ENCODE measurements at regions not wholly inside any gene's neighbourhood (a gene's known extent, or its start where the extent isn't known, plus 50 kb on each side); places are given as distances from the start of the nearest gene placed in this dataset.
"Not testable (repeated sequence)": the region's sequence is repeated elsewhere in the genome, so short reads cannot be mapped to it uniquely, and the experiment has no call there.

DNA sequence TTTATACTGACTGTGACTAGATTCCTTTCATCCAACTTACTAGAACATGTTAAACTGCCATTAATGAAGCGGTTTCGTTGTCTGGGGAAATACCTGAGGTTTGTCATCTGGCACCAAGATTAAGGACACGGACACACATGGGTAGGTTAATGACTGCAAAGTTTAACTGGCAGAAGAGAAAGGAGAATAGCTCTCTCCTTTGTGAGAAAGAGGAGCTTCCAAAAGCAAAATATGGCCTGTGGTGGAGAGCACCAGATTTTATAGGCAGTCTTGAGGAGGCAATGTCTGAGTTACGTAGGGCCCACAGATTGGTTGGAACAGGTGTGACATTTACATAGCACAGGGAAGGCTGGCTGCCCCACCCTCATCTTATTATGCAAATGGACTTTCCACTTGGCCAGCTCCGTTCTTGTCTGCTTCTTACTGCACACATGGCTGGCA lies 1193.0 kb upstream of the CELF2 start:
- DNase-seq (ENCODE audit: low read depth) = no peak

DNA sequence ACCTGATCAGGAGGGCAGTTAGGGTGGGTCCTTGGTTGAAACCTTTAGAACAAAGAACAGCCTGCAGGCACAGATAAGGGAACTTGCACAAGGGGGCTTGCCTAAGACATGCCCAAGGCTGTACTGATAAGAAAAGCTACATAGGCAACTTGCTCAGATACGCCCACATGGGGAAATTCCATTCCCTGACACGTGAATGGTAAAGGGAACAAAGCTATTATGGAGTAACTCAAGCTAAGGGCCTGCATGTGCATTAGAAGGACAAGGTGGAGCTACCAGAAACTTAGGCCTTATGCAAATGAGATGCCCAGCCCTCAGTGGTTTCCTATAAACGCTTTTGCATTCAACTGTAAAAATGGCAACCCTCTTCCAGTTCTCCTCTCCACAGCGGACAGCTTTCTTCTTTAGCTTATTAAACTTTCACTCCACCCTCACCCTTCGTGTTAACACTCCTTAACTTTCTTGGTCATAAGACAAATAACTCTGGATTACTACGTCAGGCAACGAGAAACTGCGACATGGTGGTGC lies 1192.1 kb upstream of the CELF2 start:
- DNase-seq (ENCODE audit: low read depth) = no peak

GRCh38 chr10:9828110-9828509 lies 1189.6 kb upstream of the CELF2 start:
- DNase-seq (ENCODE audit: low read depth) = no peak

- no peak for DNase-seq (ENCODE audit: low read depth)
These were observed 1183.7 kb upstream of the CELF2 start for GRCh38 chr10:9833942-9834341.

GRCh38 chr10:9834434-9834833 lies 1183.2 kb upstream of the CELF2 start:
- no peak for DNase-seq (ENCODE audit: low read depth)

DNA sequence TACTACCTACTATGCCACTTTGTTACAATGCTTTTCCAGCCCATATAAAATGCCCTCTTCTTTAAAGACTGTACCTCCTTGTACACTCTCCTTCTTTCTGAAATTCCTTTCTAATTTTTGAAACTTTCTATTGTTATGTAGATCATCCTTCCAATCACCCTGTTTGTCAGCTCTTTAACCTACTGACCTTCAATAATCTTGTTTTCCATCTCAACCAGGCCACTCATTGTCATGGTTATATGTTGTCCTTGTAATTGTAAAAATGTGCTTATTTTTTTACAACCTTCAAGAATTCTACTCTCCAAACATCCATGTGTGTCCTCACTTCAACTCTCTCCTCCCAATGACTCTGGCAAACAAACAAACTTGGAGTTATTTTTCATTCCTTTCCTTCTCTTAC lies 1172.6 kb upstream of the CELF2 start:
- no peak for DNase-seq (ENCODE audit: low read depth)

DNA sequence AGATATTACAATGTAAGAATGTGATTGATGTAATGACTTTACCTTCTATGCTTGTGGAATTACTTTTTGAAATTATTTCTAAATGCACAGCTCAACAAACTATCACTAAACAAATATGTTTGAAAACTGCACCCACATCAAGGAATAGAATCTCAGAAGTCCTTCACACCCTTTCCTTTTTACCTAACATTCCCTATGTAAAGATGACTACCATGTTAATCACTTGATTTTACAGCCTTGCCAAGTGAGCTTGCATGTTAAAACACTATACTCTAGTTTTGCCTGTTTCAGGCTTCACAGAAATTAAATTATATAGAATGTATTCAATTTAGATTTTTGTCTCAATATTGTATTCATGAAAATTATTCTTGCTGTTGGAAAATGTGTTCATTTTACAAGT lies 1169.4 kb upstream of the CELF2 start:
- no peak for DNase-seq (ENCODE audit: low read depth)

DNA sequence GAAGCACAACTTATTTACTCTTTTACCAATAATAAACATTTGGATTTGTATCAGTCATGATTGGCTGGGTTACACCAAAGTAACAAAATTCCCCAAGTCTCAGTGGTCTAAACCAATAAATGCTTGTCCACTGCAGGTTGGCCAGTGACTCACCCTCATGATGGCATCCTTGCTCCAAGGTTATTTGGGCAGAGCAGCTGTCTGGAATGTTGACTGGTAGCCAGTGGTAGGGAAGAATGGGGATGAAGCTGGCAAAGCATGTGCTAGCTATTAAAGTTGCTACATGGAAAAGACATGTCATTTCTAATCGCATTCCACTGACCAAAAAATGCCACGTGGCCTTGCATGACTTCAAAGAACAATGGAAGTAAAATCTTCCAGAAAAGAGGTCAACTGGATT lies 1168.7 kb upstream of the CELF2 start:
- no peak for DNase-seq (ENCODE audit: low read depth)

DNA sequence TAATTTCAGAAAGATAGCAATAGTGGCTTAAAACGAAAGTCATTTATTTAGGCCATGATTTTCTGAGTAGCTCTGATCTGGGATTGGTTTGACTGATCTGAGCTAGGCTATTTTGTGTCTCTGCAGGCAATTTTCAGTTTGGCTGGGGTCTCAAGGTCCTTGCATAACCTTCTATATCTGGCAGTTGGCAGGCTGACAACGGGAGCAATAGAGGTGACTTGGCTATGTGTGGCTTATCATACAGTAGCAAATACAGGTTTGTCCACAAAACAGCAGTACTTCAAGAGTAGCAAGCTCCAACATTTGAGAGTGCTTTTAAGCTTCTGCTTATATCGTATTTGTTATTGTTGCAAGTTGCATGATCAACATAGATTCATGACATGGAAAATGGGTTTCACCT lies 1167.3 kb upstream of the CELF2 start:
- no peak for DNase-seq (ENCODE audit: low read depth)

- DNase-seq (ENCODE audit: low read depth) = no peak
These were observed 1165.9 kb upstream of the CELF2 start for GRCh38 chr10:9851808-9852207.

GRCh38 chr10:9853405-9854355 lies 1164.0 kb upstream of the CELF2 start:
- no peak for DNase-seq (ENCODE audit: low read depth)

GRCh38 chr10:9855451-9855850 lies 1162.2 kb upstream of the CELF2 start:
- DNase-seq (ENCODE audit: low read depth) = not testable (repeated sequence)

GRCh38 chr10:9858816-9859215 lies 1158.9 kb upstream of the CELF2 start:
- DNase-seq (ENCODE audit: low read depth) = no peak

DNA sequence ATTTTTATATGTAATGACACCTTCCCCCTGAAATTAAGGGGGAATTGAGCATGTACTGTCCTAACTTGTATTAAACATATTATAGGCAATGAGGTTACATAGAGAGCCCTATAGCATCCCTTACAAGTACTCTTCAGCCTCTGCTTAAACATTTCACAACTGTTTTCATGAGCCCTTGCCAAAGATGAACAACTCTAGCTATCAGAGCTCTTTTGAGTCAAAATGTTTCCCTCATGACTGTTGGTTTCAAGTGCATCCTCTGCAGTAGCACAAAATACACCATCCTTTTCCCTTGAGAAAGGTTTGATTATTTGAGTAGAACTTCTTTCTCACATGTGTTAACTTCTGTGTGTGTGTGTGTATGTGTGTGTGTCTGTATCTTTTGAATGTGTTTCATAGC lies 1157.6 kb upstream of the CELF2 start:
- no peak for DNase-seq (ENCODE audit: low read depth)

DNA sequence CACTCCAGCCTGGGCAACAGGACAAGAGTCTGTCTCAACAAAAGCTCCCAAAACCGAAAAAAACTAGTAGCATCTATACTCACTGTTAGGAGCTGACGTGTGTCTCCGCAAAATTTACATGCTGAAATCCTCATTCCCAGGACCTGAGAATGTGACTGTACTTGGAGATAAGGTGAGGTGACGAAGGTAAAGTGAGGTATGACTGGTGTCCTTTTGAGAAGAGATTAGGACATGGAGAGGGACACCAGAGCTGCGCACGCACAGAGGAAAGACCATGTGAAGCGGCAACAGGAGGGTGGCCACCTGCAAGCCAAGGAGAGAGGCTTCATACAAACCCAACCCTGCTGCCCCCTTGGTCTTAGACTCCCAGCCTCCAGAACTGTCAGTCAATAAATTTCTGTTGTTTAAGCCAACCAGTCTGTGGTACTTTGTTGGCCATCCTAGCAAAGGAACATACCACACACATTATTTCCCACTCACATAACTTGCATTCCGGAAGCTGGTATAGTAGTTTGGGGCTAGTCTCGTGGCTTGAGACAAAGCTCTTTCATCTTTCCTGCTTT lies 1154.0 kb upstream of the CELF2 start:
- no peak for DNase-seq (ENCODE audit: low read depth)

GRCh38 chr10:9868499-9868898 lies 1149.2 kb upstream of the CELF2 start:
- no peak for DNase-seq (ENCODE audit: low read depth)

DNA sequence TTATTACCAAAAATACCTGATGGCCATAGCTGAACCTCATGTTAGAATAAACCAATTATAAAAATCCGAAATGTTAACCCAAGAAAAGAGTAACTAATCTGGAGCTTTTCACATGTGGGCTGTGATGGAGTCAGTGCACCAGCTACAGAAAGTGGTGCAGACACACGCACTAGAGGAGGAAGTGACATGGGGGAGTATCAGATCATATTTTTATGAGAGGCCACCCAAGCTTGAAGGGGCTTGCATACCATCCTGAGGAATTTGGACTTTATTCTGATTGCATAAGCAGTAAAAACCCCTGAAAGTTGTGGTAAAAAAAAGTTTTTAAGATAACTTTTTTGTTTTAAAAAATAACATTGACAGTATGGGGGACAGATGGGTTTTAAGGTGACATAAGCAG lies 1148.5 kb upstream of the CELF2 start:
- DNase-seq (ENCODE audit: low read depth) = no peak

- no peak for DNase-seq (ENCODE audit: low read depth)
These were observed 1148.0 kb upstream of the CELF2 start for GRCh38 chr10:9869606-9870176.

DNA sequence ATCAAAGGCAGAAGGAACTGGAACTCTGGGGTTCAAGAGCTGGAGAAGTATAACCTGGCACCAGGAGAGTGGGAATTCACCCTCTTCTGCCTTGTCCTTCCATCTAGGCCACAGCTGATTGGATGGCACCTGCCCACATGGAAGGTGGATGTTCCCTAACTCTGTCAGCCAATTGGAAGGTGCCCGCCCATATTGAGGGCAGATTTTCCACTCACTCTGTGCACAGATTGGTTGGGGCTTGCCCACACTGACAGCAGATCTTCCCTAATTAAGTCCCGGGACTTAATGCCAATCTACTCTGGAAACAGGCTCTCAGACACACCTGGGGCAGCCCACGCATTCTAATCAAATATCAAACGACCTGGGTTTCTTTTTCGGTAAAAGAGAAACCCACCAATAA lies 1142.3 kb upstream of the CELF2 start:
- no peak for DNase-seq (ENCODE audit: low read depth)

DNA sequence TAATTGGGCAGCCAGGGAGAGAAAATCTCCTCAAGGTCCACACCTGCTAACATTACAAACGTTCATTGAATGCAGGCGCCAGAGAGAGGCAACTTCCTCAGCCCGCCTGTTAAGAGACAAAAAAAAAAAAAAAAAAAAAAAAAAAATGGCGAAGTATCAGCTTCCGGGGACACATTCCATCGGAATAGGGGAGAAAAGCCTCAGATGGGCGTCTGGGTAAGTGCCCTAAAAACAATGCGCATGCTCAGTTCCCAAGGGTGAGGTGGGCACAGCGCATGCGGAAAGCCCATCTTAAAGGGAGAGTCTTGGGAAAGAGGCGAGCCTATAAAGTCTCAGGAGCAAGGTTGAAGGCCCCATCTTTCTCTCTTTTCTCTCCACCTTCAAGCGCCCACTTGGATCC lies 1139.7 kb upstream of the CELF2 start:
- DNase-seq (ENCODE audit: low read depth) = no peak

DNA sequence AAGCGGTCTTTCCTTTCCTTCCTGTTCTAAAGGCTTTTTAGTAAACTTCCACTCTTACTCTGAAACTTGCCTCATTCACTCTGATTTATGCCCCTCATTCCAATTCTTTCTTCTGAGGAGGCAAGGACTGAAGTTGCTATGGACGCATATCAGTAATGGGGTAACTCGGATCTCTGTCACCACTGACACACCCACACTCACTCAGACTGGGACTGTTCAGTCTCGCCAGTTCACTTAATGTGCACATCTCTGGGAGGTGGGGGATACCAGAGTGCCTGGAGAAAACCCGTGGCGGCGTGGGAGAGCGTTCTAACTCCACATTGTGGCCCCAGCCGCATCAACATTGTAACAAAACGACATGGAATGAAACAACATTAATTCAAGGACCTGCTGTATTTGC lies 1139.3 kb upstream of the CELF2 start:
- DNase-seq (ENCODE audit: low read depth) = no peak

DNA sequence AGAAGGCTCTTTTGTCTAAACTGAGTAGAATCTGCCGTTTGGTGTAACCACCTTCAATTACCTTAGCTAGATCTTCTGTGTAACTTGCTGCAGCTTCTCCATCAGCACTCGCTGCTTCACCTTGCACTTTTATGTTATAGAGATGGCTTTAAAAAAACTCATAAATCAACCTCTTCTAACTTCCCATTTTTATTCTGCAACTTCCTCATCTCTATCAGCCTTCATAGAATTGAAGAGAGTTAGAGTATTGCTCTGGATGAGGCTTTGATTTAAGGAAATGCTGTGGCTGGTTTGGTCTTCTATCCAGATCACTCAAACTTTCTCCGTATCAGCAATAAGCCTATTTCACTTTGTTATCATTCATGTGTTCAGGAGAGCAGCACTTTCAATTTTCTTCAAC lies 1131.9 kb upstream of the CELF2 start:
- no peak for DNase-seq (ENCODE audit: low read depth)

DNA sequence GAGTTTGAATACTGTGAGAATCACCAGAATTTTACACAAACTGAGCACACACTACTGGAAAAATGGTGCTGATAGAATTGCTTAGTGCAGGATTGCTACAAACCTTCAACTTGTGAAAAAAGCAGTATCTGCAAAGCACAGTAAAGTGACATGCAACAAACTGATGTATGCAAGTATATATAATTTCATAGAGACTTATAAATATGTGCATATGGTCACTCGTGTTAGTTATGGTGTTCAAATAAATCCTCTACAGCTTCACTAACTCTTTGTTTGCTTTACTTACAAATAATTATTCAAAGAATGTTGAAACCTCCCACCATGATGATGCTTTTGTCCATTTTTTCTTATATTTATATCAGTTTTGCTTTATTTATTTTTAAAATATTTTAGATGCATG lies 1130.9 kb upstream of the CELF2 start:
- no peak for DNase-seq (ENCODE audit: low read depth)
